DMS 273 (cell line): ENCODE measurements at regions not wholly inside any gene's neighbourhood (a gene's known extent, or its start where the extent isn't known, plus 50 kb on each side); places are given as distances from the start of the nearest gene placed in this dataset.

Experiments
- DNase-seq: peaks from one replicate; lab custom pipeline; 2025; ENCODE audit not compliant: unreplicated experiment; lab: John Stamatoyannopoulos, UW

GRCh38 chr5:68406767-68407241 lies 191.2 kb downstream of the PIK3R1 start:
- DNase-seq, result no peak

GRCh38 chr5:68407311-68408239 lies 192.0 kb downstream of the PIK3R1 start:
- DNase-seq, result no peak

- DNase-seq, result no peak
These were observed 192.9 kb downstream of the PIK3R1 start for GRCh38 chr5:68408345-68408871.

DNA sequence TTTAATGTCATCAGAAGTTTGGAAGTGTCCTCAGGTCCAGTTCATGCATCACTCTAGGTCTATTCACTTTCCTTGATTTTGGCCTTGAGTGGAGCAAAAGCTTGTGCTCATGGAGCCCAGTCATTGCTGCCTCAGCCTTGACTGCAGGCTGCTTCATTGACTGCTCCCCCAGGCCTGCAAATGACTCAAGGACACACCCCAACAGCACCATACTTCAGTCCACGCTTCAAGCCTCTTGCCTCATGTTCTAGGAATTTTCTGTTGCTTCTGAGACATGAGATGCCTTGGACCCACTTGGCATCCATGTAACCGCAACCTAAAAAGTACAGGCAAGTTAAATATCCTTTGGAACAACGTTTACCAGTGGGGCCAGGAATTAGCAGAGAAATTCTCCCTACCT lies 193.7 kb downstream of the PIK3R1 start:
- DNase-seq, result no peak

DNA sequence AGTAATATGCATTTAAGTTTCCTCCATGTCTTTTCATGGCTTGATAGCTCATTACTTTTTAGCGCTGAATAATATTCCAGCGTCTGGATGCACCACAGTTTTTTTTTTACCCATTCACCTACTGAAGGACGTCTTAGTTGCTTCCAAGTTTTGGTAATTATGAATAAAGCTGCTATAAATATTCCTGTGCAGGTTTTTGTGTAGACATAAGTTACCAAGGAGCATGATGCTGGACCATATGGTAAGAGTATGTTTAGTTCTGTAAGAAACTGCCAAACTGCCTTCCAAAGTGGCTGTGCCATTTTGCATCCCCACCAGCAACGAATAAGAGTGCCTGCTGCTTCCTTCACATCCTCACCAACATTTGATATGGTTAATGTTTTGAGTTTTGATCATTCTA lies 195.6 kb downstream of the PIK3R1 start:
- DNase-seq, result no peak

GRCh38 chr5:68415177-68416085 lies 199.9 kb downstream of the PIK3R1 start:
- no peak for DNase-seq

- no peak for DNase-seq
These were observed 201.2 kb downstream of the PIK3R1 start for GRCh38 chr5:68416714-68417113.

DNA sequence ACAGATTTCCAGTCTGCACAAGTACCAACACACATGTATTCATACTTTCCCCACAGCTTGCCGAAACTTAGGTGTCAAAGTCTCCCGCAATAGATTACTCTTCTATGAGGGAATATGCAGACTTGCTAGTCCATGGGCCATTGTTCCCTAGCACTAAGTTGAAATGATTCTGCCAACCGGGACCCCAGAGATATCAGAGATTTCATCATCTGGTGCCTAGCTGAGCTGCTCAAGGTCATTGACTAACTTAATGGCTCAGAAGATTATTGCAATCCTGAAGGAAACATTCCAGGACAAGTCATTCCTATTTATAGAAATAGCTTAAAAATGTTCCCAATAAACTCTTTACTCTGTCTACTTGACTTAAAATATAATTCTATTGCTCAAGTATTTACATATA lies 202.6 kb downstream of the PIK3R1 start:
- DNase-seq, result no peak

- DNase-seq, result peak; percentile 33
These were observed 203.1 kb downstream of the PIK3R1 start for GRCh38 chr5:68418680-68419079.

GRCh38 chr5:68419081-68419636 lies 203.6 kb downstream of the PIK3R1 start:
- peak; percentile 32 for DNase-seq

- peak; percentile 86 for DNase-seq
These were observed 204.3 kb downstream of the PIK3R1 start for GRCh38 chr5:68419637-68420452.

DNA sequence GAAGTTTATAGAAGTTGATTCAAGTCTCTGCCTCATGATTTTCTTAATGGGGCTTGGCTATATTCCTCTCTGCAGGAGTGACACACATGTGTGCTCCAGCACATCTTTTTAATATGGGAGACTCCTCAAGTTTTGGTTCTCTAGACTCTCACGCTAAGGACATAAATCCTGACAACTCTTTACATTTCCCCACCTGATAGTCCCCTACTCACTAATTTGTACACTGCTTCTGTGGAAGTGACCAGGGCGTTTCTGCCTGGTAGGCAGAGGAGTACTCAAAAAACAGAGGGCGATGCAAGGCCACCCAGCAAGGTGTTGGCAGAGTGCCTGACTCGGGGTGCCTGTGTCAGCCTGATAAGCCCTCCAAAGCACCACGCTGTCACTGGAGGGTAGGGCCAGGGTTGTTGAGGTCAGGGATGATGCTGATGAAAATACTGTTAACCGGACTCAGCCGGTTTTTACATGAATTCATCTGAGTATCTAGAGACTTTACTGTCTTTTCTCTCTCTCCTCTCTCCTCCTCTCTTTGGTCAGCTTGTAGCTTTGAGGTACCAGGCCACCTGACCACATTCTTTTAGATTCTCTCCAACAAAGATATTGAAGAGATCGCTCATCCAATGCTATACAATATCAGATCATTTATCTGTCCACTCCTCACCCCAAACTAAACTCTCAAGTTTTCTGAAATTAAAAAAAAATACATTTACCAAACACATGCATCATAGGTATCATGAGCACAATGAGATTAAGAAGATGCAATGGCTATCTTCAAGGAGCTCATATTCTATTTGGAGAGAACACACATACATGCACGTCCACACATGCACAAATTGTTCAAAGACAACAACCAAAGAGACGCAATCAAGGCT lies 205.2 kb downstream of the PIK3R1 start:
- peak; percentile 28 for DNase-seq

GRCh38 chr5:68421485-68422220 lies 206.1 kb downstream of the PIK3R1 start:
- no peak for DNase-seq

DNA sequence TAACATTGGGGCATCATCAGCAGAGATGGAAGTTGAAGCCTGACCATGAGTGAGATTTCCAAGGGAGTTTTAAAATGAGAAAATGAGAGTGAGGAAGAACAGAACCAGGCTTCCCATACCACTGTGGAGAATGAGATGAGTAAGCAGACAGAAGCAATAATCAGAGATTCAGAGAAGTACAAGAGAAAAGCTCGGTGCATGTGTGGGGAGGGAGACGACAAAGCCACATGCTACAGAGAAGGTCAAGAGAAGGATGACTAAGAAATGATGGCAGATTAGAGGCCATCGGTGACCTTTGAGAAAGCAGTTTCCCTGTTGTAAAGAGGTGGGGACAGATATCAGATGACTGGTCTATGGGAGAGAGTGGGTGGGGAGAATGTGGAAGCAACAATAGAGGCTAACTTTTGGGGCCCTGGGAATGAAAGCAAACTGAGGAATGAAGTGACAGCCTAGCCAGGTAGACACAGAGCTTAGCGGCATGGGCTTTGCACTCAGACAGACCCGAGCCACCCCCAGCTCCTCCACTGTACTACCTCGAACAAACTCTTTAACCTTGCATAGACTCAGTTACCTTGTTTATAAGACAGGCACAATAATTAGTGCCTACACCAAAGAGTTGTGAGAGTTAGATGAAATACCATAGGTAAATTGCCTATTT lies 207.7 kb downstream of the PIK3R1 start:
- no peak for DNase-seq

GRCh38 chr5:68424799-68425537 lies 209.4 kb downstream of the PIK3R1 start:
- DNase-seq, result no peak

GRCh38 chr5:68426586-68426985 lies 211.0 kb downstream of the PIK3R1 start:
- no peak for DNase-seq

GRCh38 chr5:68428231-68428811 lies 212.8 kb downstream of the PIK3R1 start:
- DNase-seq, result no peak
